ENCODE measurements at regions not wholly inside any gene's neighbourhood (a gene's known extent, or its start where the extent isn't known, plus 50 kb on each side); places are given as distances from the start of the nearest gene placed in this dataset.

DNA sequence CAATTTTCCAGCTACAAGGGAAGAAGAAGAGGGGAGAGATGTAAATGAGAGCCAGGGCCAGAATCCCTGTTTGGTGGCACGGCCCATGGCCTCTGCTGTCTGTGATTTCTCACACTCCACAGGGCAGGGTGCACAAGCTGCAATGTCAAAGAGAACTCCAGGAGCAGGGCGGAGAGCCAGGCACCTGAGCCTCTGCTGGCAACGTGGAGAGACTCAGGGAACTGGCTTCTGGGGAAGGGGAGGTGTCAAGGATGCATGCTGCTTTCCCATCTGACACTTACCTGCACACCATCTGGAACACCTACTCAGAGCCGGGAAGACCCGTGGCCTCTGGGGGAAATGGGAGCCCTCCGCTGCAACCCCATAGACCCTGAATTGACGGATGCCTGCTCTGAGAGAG is 507.5 kb upstream of the NR2F2 start:
- DNase-seq (ENCODE audit: insufficient read length, low spot score) (no peak), FAIRE-seq (no peak)

DNA sequence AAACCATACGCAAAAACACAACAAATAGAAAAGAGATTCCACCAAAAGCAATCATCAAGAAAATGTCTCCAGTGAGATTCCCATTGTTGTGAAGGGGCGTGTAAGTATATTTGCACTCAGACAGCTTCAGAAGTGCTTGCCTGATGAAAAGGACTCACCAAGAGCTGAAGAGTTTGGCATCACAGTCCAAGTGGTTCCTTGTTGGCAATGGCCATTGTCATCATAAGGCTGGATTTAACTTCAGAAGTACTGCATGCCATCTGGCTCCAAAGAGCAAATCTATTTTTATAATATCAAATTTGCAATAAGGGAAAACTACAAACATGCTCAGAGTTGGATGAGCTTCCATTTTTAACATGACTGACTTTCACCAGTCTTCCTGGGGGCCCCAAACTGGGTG is 505.3 kb upstream of the NR2F2 start:
- no peak for DNase-seq (ENCODE audit: insufficient read length, low spot score)

GRCh38 chr15:95825671-95826411 is 504.7 kb upstream of the NR2F2 start:
- FAIRE-seq (no peak), DNase-seq (ENCODE audit: insufficient read length, low spot score) (no peak)

More for the DNA sequence above, 505.3 kb upstream of the NR2F2 start:
- FAIRE-seq: no peak

DNA sequence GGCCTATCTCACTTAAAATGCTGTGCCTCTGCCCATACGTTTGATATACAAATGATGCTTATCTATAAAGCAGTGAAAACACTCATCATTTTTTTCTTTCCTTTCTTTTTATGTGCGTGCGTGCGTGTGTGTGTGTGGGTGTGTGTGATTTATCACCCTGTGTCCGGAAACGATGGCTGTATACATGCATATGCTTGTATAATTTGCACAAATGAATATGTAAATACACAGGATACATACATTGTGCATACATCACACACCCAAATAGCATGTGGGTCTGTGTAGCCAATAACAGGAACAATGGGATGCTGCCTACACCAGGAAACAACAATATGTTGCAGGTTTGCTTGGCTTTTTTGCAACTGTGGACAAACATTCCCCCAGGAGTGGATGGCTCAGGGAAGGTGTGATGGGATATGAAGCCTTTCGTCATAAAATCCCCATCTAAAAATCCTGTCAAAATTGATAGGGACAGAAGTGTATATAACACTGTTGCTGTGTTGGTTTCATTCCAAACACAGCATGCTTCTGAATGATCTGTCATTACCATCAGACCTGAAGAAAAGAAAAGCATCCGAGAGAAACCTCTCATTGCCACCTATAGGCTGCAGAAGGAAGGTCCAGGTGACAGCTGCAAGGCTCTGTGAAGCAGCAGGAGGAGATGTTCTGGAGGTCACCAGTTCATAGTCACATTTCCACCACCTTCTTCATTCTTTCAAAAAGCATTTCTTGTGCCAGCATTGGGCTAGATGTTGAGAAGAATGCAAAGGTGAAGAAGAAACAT is 503.9 kb upstream of the NR2F2 start:
- DNase-seq (ENCODE audit: insufficient read length, low spot score) (no peak), FAIRE-seq (no peak)

GRCh38 chr15:95829062-95829461 is 501.4 kb upstream of the NR2F2 start:
- no peak for FAIRE-seq

DNA sequence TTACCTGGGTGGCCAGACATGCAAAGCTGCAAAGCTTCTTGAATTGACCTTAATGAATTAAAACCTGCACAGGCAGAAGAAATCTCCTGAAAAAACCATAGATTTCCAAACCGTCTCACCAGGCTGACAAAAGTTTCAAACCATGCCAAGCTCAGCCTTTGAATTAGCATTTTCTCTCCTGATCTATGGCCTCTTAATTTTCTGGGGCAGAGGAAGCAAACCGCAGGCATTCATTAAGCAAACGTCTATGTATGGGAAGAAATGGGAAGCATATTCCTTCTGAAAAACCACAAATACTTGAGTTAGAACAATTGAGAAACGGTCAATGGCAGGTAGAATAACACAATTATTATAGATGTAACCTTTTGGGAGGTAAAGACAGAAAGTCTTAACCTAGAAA is 500.2 kb upstream of the NR2F2 start:
- no peak for DNase-seq (ENCODE audit: insufficient read length, low spot score)
- no peak for FAIRE-seq

More at GRCh38 chr15:95829062-95829461, 501.4 kb upstream of the NR2F2 start:
- no peak for DNase-seq (ENCODE audit: insufficient read length, low spot score)

GRCh38 chr15:95832668-95833067 is 497.8 kb upstream of the NR2F2 start:
- DNase-seq (ENCODE audit: insufficient read length, low spot score): no peak
- FAIRE-seq: no peak

DNA sequence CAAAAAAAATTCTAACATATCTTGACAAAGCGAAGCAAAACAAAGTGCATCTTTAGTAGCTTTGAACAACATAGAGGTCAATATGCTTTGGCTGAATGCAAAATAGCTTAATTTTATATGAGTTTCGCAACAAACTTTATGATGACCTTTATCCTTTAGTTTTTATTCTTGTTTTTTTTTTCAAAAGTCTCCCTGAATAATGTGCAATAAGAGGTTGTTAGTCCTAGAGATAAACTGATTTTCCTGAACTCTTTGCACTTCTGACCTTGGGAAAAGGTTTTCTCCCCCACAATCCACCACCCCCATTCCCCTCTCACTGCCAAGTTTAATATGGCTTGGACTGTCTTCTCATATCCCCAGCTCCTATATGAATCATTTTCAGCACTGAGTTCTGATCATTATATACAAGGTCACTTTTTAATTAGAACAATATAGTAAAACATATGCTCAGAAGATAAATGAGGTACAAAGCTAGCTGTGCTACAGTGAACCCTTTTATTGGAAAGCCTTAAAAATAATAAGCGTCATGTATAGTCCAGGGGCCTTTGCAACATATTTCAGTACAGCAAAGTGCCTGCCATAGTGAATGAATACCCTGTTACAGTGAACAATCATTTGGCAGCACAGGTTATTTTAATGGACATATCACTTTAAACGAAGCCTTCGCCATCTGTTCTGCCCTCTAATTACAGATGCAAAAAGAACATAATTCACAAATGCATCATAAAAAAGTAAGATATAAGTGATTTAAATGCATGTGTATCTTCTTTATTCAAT is 496.3 kb upstream of the NR2F2 start:
- DNase-seq (ENCODE audit: insufficient read length, low spot score) (no peak), FAIRE-seq (no peak)

DNA sequence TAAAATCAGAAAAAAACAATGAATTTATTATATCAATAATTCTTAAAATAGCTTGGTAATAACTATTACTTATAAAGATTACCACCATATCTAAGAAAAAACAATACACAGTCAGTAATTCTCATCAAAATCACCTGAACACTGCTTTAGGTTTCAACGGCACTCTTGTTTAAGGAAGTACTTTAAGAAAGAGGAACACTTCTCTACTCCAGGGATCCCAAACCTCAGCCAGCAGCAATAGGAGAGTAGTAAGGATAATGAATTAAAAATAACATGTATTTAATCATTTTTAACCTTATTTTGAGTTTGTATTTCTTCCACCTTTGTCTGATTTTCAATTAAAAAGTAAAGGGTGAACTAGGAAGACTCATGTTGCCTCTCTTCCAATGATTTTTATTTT is 494.0 kb upstream of the NR2F2 start:
- FAIRE-seq: no peak

GRCh38 chr15:95837341-95838004 is 493.0 kb upstream of the NR2F2 start:
- DNase-seq (ENCODE audit: insufficient read length, low spot score): no peak
- FAIRE-seq: no peak

More for the DNA sequence above, 494.0 kb upstream of the NR2F2 start:
- DNase-seq (ENCODE audit: insufficient read length, low spot score): no peak

GRCh38 chr15:95839367-95839782 is 491.1 kb upstream of the NR2F2 start:
- FAIRE-seq (no peak), DNase-seq (ENCODE audit: insufficient read length, low spot score) (no peak)

DNA sequence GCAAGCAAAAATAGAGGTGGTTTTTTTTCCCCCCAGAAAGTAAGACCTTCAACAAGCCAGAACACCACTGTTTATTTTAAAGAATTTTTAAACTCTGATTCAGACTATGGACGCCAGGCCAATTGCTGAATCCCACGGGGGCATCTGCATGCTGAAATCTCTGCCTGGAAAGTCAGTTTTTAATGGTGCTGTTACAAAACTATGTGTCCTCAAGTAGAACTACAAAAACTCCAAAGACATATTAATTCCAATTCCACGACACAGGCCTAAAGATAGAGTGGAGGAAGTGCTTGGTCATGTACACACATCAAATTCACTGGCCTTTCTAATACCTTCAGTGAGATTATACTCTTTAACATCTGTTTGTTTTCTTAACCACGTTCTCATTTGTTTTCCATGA is 490.5 kb upstream of the NR2F2 start:
- no peak for DNase-seq (ENCODE audit: insufficient read length, low spot score)
- FAIRE-seq: no peak

- no peak for DNase-seq (ENCODE audit: insufficient read length, low spot score)
- no peak for FAIRE-seq
Observed at GRCh38 chr15:95840855-95841254, 489.6 kb upstream of the NR2F2 start.

GRCh38 chr15:95842576-95842975 is 487.9 kb upstream of the NR2F2 start:
- no peak for DNase-seq (ENCODE audit: insufficient read length, low spot score)
- no peak for FAIRE-seq

DNA sequence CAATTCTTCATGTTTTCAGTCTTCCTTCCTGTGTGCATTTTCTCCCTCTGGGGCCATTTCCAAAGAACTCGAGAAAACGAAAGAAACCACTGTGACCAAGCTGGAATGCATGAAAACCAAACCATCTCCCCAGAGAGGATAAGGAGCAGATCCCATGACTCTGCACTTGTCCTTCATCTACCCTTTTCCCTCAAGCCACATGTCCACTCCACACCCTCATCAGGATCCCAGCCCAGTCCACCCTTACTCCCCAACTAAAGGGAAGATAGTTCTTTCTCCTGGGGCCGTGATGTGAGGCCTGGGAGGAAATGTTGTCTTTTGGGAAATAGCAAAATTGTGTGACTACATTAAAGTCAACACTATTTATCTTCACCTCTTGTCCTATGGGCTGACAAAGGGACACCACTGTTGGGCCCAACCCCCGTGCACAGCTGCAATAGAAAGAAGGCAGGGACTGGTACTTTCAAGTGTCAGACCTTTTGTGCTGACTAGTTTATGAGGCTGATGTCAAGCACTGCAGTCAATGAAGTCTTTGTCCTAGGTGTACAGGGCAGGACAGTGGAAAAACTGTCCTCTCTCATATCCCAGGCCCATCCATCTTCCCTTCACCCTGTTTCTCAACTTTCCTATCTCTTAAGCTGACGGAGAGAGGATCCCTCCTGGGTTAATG is 487.1 kb upstream of the NR2F2 start:
- no peak for FAIRE-seq
- DNase-seq (ENCODE audit: insufficient read length, low spot score): no peak

- FAIRE-seq: no peak
- no peak for DNase-seq (ENCODE audit: insufficient read length, low spot score)
Observed at GRCh38 chr15:95845862-95846515, 484.5 kb upstream of the NR2F2 start.

DNA sequence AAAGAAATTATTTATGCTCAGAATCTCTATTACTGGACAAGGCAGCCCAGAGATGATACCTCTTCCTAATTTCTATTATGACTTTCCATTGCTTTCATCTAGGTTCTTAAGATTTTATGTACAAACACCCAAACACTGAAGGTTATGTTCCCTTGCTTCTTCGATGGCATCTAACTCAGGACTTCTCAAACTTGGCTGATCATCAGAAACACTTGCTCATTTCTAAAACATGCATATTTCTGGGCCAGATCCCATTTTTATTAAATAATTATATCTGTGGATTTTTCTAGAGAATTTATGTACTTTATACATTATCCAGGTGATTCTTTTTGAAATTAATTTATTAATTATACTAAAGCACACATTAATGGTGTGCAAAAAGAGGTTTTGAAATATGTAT is 482.4 kb upstream of the NR2F2 start:
- FAIRE-seq (no peak), DNase-seq (ENCODE audit: insufficient read length, low spot score) (no peak)

- FAIRE-seq: no peak
Observed at GRCh38 chr15:95850837-95851236, 479.7 kb upstream of the NR2F2 start.

DNA sequence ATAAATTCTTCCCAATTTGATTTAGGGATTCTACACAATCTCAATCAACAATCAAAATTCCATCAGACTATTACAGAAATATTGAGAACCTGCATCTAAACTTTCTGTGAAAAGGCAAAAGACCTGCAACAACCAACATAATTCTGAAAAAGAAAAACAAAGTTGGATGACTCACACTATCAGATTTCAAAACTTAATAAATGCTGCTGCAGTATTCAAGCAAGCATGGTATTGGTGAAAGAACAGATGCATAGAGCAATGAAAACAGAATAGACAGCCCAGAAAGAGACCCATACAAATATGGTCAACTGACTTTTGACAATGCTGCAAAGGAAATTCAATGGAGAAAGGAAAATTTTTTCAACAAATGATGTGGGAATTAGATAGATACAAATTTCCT is 477.1 kb upstream of the NR2F2 start:
- FAIRE-seq (no peak), DNase-seq (ENCODE audit: insufficient read length, low spot score) (no peak)

More at GRCh38 chr15:95850837-95851236, 479.7 kb upstream of the NR2F2 start:
- no peak for DNase-seq (ENCODE audit: insufficient read length, low spot score)
